A549 (cell line): ENCODE measurements at regions not wholly inside any gene's neighbourhood (a gene's known extent, or its start where the extent isn't known, plus 50 kb on each side); places are given as distances from the start of the nearest gene placed in this dataset.
A peak's percentile ranks its signal among the peaks of the same experiment; 100 is the strongest.

ENCODE experiments used
- ATAC-seq, 2 experiments: fragments of 200-7000 bp in 1 of 2; fragments of >200 bp in 1 of 2; cut with Nextera tagmentation in 1 of 2; cut with Tn5 transposase in 1 of 2; 3 replicates each; pipeline versions ENCODE4 v1.8.0 to v1.9.1; 2018 to 2020; ENCODE audit warnings: mild to moderate bottlenecking in 1 of 2, moderate library complexity in 1 of 2
- CTCF ChIA-PET: fragments of 300-600 bp; sonication (Branson Sonifier 250); formaldehyde crosslinking; extraction: SDS; loops from one replicate; lab custom pipeline; 2021; ENCODE audit warnings: antibody characterized with exemption, inconsistent platforms; lab: Yijun Ruan, JAX
- POLR2A ChIA-PET: fragments of 350-600 bp; formaldehyde crosslinking; extraction: SDS; loops from one replicate; lab custom pipeline; 2021; ENCODE audit warnings: antibody characterized with exemption, inconsistent platforms; lab: Yijun Ruan, JAX
- DNase-seq, 2 experiments: peaks; one replicate each; pipeline versions ENCODE4 v3.0.0 to v3.0.0-alpha.2; 2011 to 2016; ENCODE audit warnings: low read depth in 1 of 2, low spot score in 1 of 2
- FAIRE-seq: peaks from 2 replicates; lab custom pipeline; 2011; peaks lifted over from hg19 to GRCh38; lab: Jason Lieb, UNC
- H3K27ac ChIP-seq, 2 experiments: fragments of >200 bp; sonication (Bioruptor Twin); formaldehyde crosslinking; 3 replicates each; pipeline ENCODE4 v1.5.1; 2016 to 2017
- H3K4me1 ChIP-seq: fragments of >200 bp; sonication (Bioruptor Twin); formaldehyde crosslinking; 3 replicates; pipeline ENCODE4 v1.6.1; 2016
- H3K4me2 ChIP-seq: fragments of >200 bp; sonication (Bioruptor Twin); formaldehyde crosslinking; 3 replicates; pipeline ENCODE4 v1.6.1; 2016
- H3K4me3 ChIP-seq: fragments of >200 bp; sonication (Bioruptor Twin); formaldehyde crosslinking; 3 replicates; pipeline ENCODE4 v1.5.1; 2016
- H3K9me3 ChIP-seq: fragments of >200 bp; sonication (Bioruptor Twin); formaldehyde crosslinking; 3 replicates; pipeline ENCODE4 v1.6.1; 2016
- CBX8 ChIP-seq: fragments of 200-600 bp; sonication (generic); IDR thresholded peaks from 2 replicates; pipeline ENCODE4 v1.6.1; 2016
- CEBPB ChIP-seq, 2 experiments: fragments of >200 bp in 1 of 2; sonication (Bioruptor Twin) in 1 of 2; formaldehyde crosslinking in 1 of 2; IDR thresholded peaks; 2 replicates each; pipeline ENCODE4 v1.6.1; 2012 to 2016
- EHMT2 ChIP-seq: fragments of 200-600 bp; sonication (generic); IDR thresholded peaks from 2 replicates; pipeline ENCODE4 v1.6.1; 2016; ENCODE audit warnings: antibody characterized with exemption, low read depth, mild to moderate bottlenecking, moderate library complexity
- ELK1 ChIP-seq: fragments of 150-350 bp; IDR thresholded peaks from 2 replicates; pipeline ENCODE4 v1.6.1; 2014; ENCODE audit warnings: low read depth, mild to moderate bottlenecking, low read length
- EP300 ChIP-seq, 2 experiments: fragments of >200 bp; sonication (Bioruptor Twin); formaldehyde crosslinking; IDR thresholded peaks; 2 replicates in 1 of 2; 3 replicates in 1 of 2; pipeline ENCODE4 v1.6.1; 2016 to 2017
- ESRRA ChIP-seq: fragments of 150-350 bp; IDR thresholded peaks from 2 replicates; pipeline ENCODE4 v1.6.1; 2014; ENCODE audit warnings: mild to moderate bottlenecking, low read length, borderline replicate concordance
- FOSB ChIP-seq: fragments of 250-450 bp; sonication (Bioruptor Pico); IDR thresholded peaks from 2 replicates; pipeline ENCODE4 v1.5.0; 2020; ENCODE audit warnings: mild to moderate bottlenecking, moderate library complexity
- GATA3 ChIP-seq: IDR thresholded peaks from 2 replicates; pipeline ENCODE4 v1.6.1; 2012; ENCODE audit warnings: borderline replicate concordance
- HDAC2 ChIP-seq: fragments of 200-600 bp; sonication (generic); IDR thresholded peaks from 2 replicates; pipeline ENCODE4 v1.6.1; 2016
- HEYL ChIP-seq: fragments of 250-450 bp; sonication (Bioruptor Pico); IDR thresholded peaks from 2 replicates; pipeline ENCODE4 v1.8.0; 2021; ENCODE audit warnings: mild to moderate bottlenecking, moderate library complexity
- HMGXB4 ChIP-seq: fragments of 250-450 bp; sonication (Bioruptor Pico); IDR thresholded peaks from 2 replicates; pipeline ENCODE4 v1.5.0; 2021; ENCODE audit warnings: mild to moderate bottlenecking, moderate library complexity, borderline replicate concordance
- HOXB13 ChIP-seq: fragments of 250-450 bp; sonication (Bioruptor Pico); IDR thresholded peaks from 2 replicates; pipeline ENCODE4 v1.5.0; 2020; ENCODE audit warnings: low read depth, mild to moderate bottlenecking, moderate library complexity
- JUN ChIP-seq, 2 experiments: fragments of >200 bp; sonication (Bioruptor Twin); formaldehyde crosslinking; IDR thresholded peaks; 2 replicates in 1 of 2; 3 replicates in 1 of 2; pipeline ENCODE4 v1.6.1; 2016 to 2017
- KDM1A ChIP-seq: fragments of 200-600 bp; sonication (generic); IDR thresholded peaks from 2 replicates; pipeline ENCODE4 v1.6.1; 2016; ENCODE audit warnings: low read depth, mild to moderate bottlenecking
- MAFK ChIP-seq: fragments of 450-650 bp; IDR thresholded peaks from 2 replicates; pipeline ENCODE4 v1.6.1; 2014; ENCODE audit not compliant: partially characterized antibody
- MAX ChIP-seq: IDR thresholded peaks from 2 replicates; pipeline ENCODE4 v1.6.1; 2012
- NFE2L2 ChIP-seq: fragments of 150-350 bp; conservative IDR thresholded peaks from 2 replicates; pipeline ENCODE4 v1.6.1; 2014; ENCODE audit warnings: low read length
- PHF8 ChIP-seq: fragments of 200-600 bp; sonication (generic); IDR thresholded peaks from 2 replicates; pipeline ENCODE4 v1.6.1; 2016; ENCODE audit warnings: low read depth, mild to moderate bottlenecking, antibody characterized with exemption, moderate library complexity, borderline replicate concordance
- POLR2A ChIP-seq: IDR thresholded peaks from 2 replicates; pipeline ENCODE4 v1.6.1; 2012; ENCODE audit warnings: mild to moderate bottlenecking, low read length
- POLR2AphosphoS2 ChIP-seq: conservative IDR thresholded peaks from 2 replicates; pipeline ENCODE4 v1.6.1; 2012; ENCODE audit warnings: low read length, improper control_type of control experiment, inconsistent platforms
- RAD21 ChIP-seq, 2 experiments: fragments of >200 bp in 1 of 2; sonication (Bioruptor Twin) in 1 of 2; formaldehyde crosslinking in 1 of 2; IDR thresholded peaks in 1 of 2; conservative IDR thresholded peaks in 1 of 2; 2 replicates in 1 of 2; 3 replicates in 1 of 2; pipeline ENCODE4 v1.6.1; 2012 to 2018; ENCODE audit warnings: inconsistent platforms in 1 of 2
- RCOR1 ChIP-seq: fragments of 150-350 bp; IDR thresholded peaks from 2 replicates; pipeline ENCODE4 v1.6.1; 2014; ENCODE audit warnings: antibody characterized with exemption, low read length, low read depth
- RNF2 ChIP-seq: fragments of 200-600 bp; sonication (generic); IDR thresholded peaks from 2 replicates; pipeline ENCODE4 v1.6.1; 2016; ENCODE audit warnings: low read depth, mild to moderate bottlenecking, antibody characterized with exemption, moderate library complexity, borderline replicate concordance
- TFCP2L1 ChIP-seq: fragments of 250-450 bp; sonication (Bioruptor Pico); IDR thresholded peaks from 2 replicates; pipeline ENCODE4 v1.5.0; 2021; ENCODE audit warnings: mild to moderate bottlenecking
- ZC3H11A ChIP-seq: fragments of 450-650 bp; IDR thresholded peaks from 2 replicates; pipeline ENCODE4 v1.6.1; 2014; ENCODE audit warnings: antibody characterized with exemption, mild to moderate bottlenecking
- ZNF302 ChIP-seq: fragments of 250-450 bp; sonication (Bioruptor Pico); IDR thresholded peaks from 2 replicates; pipeline ENCODE4 v1.9.0; 2021; ENCODE audit warnings: inconsistent platforms, mild to moderate bottlenecking, moderate library complexity
- whole genome bisulfite sequencing: methylation state at CpG from one replicate; pipeline ENCODE4 v1.1.6; 2017; ENCODE audit errors: missing lambda C conversion rate; 5-methylcytosine and 5-hydroxymethylcytosine counted together

GRCh38 chr6:164409309-164410009, 899.9 kb downstream of the C6orf118 start:
- 7% methylated on average over 7 of the region's 8 CpGs for WGBS
- no peak for ATAC-seq
- CTCF ChIA-PET, result interaction anchor here (0.7 kb wide), 1 partner anchor 352 kb away, joined by 3 read pairs; no protein-coding TSS in a partner anchor
- no peak overlapping the region for H3K4me2 ChIP-seq
- no peaks in the 10 kb centered on the region for H3K4me1 ChIP-seq
- no peaks in the 10 kb centered on the region for H3K9me3 ChIP-seq
- no peak overlapping the region for H3K4me3 ChIP-seq
- peak; percentile 72 for TF ChIP-seq MAFK
- TF ChIP-seq EP300 (IDR thresholded peaks at IDR 0.05), result no peak
- TF ChIP-seq, all 56 proteins: peak for 1
- POLR2A ChIA-PET, result no interaction called here
- H3K27ac ChIP-seq, result no peak overlapping the region
- FAIRE-seq, result no peak
- no peak for DNase-seq

GRCh38 chr6:164408868-164409267, 900.5 kb downstream of the C6orf118 start:
- Histone ChIP-seq H3K4me2 (no peak overlapping the region), H3K27ac (no peak overlapping the region), H3K4me1 (no peaks in the 10 kb centered on the region), H3K9me3 (no peaks in the 10 kb centered on the region), H3K4me3 (no peak overlapping the region)
- ChIA-PET CTCF (no interaction called here), POLR2A (no interaction called here)
- FAIRE-seq, result no peak
- 21% methylated on average over 4 of the region's 5 CpGs for WGBS
- ATAC-seq, result no peak
- TF ChIP-seq ELK1 (no peak), FOSB (CRISPR knock-in tag) (no peak), POLR2AphosphoS2 (no peak)
- no peak for DNase-seq

GRCh38 chr6:164404812-164405488, 904.5 kb downstream of the C6orf118 start:
- Histone ChIP-seq H3K4me1 (no peaks in the 10 kb centered on the region), H3K4me3 (no peak overlapping the region)
- FAIRE-seq (no peak), DNase-seq (no peak)
- no peak for TF ChIP-seq ESRRA
- TF ChIP-seq ZC3H11A, result no peak
- TF ChIP-seq RCOR1, result no peak
- no peak for TF ChIP-seq KDM1A
- TF ChIP-seq PHF8, result no peak
- TF ChIP-seq HMGXB4, result no peak
- no peak for TF ChIP-seq CBX8
- TF ChIP-seq HOXB13 (CRISPR knock-in tag), result no peak
- no peak for TF ChIP-seq TFCP2L1 (CRISPR knock-in tag)
- TF ChIP-seq GATA3, result no peak
- TF ChIP-seq, all 56 proteins: peak for 0
- ATAC-seq, result no peak
- Histone ChIP-seq H3K9me3 (no peaks in the 10 kb centered on the region), H3K4me2 (no peak overlapping the region), H3K27ac (no peak overlapping the region)
- ChIA-PET POLR2A (no interaction called here), CTCF (no interaction called here)
- 3% methylated on average over 4 of the region's 4 CpGs for WGBS

- Histone ChIP-seq H3K27ac (no peak overlapping the region), H3K4me3 (no peak overlapping the region), H3K4me1 (no peaks in the 10 kb centered on the region)
- FAIRE-seq (no peak), DNase-seq (no peak), ATAC-seq (no peak)
- TF ChIP-seq ESRRA, result no peak
- no peak for TF ChIP-seq EHMT2
- TF ChIP-seq RCOR1, result no peak
- no peak for TF ChIP-seq CEBPB (IDR thresholded peaks at IDR 0.05)
- TF ChIP-seq HDAC2, result no peak
- TF ChIP-seq MAX, result no peak
- no peak for TF ChIP-seq EP300 (IDR thresholded peaks at IDR 0.05)
- TF ChIP-seq ZNF302 (CRISPR knock-in tag), result no peak
- no peak for TF ChIP-seq RNF2
- no peak for TF ChIP-seq JUN (IDR thresholded peaks at IDR 0.05)
- TF ChIP-seq RAD21 (conservative IDR thresholded peaks at IDR 0.05 in 1 of 2, IDR thresholded peaks at IDR 0.05 in 1 of 2), result no peak
- TF ChIP-seq NFE2L2, result no peak
- no peak for TF ChIP-seq HEYL (CRISPR knock-in tag)
- TF ChIP-seq POLR2A, result no peak
- TF ChIP-seq, all 56 proteins: peak for 0
- 64% methylated on average over 2 of the region's 2 CpGs for WGBS
- Histone ChIP-seq H3K9me3 (no peaks in the 10 kb centered on the region), H3K4me2 (no peak overlapping the region)
- ChIA-PET CTCF (no interaction called here), POLR2A (no interaction called here)
Measured at GRCh38 chr6:164401871-164402270, 907.5 kb downstream of the C6orf118 start.
